ENCODE measurements at regions not wholly inside any gene's neighbourhood (a gene's known extent, or its start where the extent isn't known, plus 50 kb on each side); places are given as distances from the start of the nearest gene placed in this dataset.

DNA sequence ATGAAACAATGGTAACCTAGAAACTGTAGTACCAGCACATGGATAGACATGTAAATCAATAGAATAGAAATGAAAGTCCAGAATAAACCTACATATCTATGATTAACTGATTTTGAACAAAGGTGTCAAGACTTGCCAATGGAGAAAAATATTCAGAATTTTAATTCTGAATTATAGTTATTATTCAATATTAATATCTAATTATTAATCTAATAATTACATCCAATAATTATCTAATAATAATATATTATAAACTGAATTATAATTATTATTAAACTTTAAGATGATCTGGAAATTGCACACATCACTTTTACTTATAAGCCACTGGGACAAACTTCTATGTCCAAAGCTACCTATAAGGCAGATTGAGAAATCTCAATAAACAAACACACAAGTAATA lies 1365.2 kb upstream of the ADGRL3 start (continued):
- TF ChIP-seq CBX8 (IDR thresholded peaks at IDR 0.05; ENCODE audit: borderline replicate concordance, low read depth, low read length), result no peak
- TF ChIP-seq POLR2AphosphoS5 (IDR thresholded peaks at IDR 0.05; ENCODE audit: low read depth, low read length), result no peak
- TF ChIP-seq SUZ12 (IDR thresholded peaks at IDR 0.05; ENCODE audit: low read length), result no peak
- no peak for TF ChIP-seq GTF2F1 (IDR thresholded peaks at IDR 0.05; ENCODE audit: borderline replicate concordance, low read depth, low read length)
- TF ChIP-seq RFX5 (IDR thresholded peaks at IDR 0.05; ENCODE audit: borderline replicate concordance, low read depth, low read length), result no peak
- no peak for TF ChIP-seq POLR2A (IDR thresholded peaks at IDR 0.05; ENCODE audit: control extremely low read depth in 1 of 2, low read depth in 2 of 2, low read length in 2 of 2)
- no peak for TF ChIP-seq TAF1 (IDR thresholded peaks at IDR 0.05; ENCODE audit: low read depth, low read length)
- no peak for TF ChIP-seq CHD2 (IDR thresholded peaks at IDR 0.05; ENCODE audit: low read length)
- TF ChIP-seq ASH2L (IDR thresholded peaks at IDR 0.05; ENCODE audit: low read length), result no peak
- no peak for TF ChIP-seq CEBPB (IDR thresholded peaks at IDR 0.05; ENCODE audit: low read depth, low read length)
- TF ChIP-seq EZH2 (IDR thresholded peaks at IDR 0.05; ENCODE audit: low read depth, low read length, severe bottlenecking), result no peak
- TF ChIP-seq CTBP2 (IDR thresholded peaks at IDR 0.05; ENCODE audit: borderline replicate concordance, insufficient read depth, insufficient read length, low read length), result no peak
- TF ChIP-seq TAF7 (optimal IDR thresholded peaks at IDR 0.05; ENCODE audit: borderline replicate concordance, low read depth, low read length), result no peak
- TF ChIP-seq KDM4A (IDR thresholded peaks at IDR 0.05; ENCODE audit: low read depth, low read length, severe bottlenecking), result no peak
- TF ChIP-seq USF2 (IDR thresholded peaks at IDR 0.05; ENCODE audit: low read length), result no peak
- no peak for TF ChIP-seq NRF1 (IDR thresholded peaks at IDR 0.05; ENCODE audit: low read depth, low read length)
- no peak for TF ChIP-seq KDM1A (IDR thresholded peaks at IDR 0.05; ENCODE audit: borderline replicate concordance, low read length)
- no peak for TF ChIP-seq EGR1 (IDR thresholded peaks at IDR 0.05; ENCODE audit: borderline replicate concordance, low read depth, low read length)
